ENCODE measurements at regions not wholly inside any gene's neighbourhood (a gene's known extent, or its start where the extent isn't known, plus 50 kb on each side); places are given as distances from the start of the nearest gene placed in this dataset.

DNA sequence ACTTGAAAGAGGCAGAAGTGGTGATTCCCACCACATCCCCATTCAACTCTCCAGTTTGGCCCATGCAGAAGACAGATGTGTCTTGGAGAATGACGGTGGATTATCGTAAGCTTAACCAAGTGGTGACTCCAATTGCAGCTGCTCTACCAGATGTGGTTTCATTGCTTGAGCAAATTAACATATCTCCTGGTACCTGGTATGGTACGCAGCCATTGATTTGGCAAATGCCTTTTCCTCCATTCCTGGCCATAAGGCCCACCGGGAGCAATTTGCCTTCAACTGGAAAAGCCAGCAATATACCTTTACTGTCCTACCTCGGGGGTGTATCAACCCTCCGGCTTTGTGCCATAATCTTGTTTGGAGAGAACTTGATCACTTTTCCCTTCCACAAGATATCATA lies 411.5 kb upstream of the SMIM21 start:
- no peak for DNase-seq

DNA sequence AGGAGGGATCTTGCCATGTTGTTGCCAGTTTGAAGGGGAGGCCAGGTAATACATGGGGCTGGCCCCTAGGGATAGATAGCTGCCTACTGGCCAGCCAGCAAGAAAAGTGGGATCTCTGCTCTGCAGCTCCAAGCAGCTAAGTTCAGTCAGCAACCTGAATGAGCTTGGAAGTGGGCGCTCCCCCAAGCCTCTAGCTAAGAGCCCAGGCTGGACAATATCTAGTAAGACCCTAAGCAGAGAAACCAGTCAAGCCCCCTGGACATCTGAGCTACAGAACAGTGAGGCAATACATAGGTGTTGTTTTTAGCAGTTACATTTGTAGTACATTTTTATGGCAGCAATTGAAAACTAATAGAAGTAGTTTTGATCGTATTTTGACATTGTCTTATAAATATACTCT lies 409.8 kb upstream of the SMIM21 start:
- DNase-seq = no peak

GRCh38 chr18:75836516-75836915 lies 409.0 kb upstream of the SMIM21 start:
- DNase-seq = no peak

- no peak for DNase-seq
These were observed 404.5 kb upstream of the SMIM21 start for GRCh38 chr18:75831960-75832359.

DNA sequence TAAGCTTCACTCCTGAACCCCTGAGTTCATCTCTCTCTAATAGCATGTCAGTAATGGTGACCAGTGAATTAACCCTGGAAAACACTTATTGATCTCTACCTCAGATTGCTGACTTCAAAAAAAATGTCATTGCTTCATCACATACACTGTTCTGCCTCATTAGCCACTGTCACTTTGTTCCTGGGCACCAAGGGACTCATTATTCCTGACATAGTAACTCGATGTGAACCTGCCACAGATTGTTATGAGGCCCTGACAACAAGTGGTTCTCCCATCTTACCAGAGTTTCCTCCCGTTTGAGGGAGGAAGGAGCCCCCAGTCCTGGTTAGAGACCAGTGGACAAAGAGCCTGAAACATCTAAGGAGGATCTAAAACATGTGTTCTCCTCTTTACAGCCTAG lies 403.3 kb upstream of the SMIM21 start:
- no peak for DNase-seq

DNA sequence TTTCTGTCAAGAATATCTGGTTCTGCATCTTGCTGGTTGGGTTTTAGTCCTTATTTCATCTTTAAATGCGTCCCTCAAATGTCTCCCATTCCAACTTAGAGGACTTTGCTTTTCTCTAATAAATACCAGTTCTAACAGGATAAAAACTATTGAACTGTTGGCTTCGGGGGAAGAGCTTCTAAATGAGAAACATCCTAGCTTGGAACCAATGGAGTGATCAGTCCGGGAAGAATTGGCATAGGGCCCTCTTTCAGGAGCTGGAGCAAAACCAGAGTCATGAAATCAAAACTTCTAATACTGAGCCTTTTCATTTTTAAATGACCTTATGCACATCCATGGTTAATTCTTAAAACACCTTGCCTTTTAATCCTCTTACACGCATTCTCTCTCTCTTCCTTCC lies 401.6 kb upstream of the SMIM21 start:
- no peak for DNase-seq

GRCh38 chr18:75828379-75828778 lies 400.9 kb upstream of the SMIM21 start:
- DNase-seq = no peak

DNA sequence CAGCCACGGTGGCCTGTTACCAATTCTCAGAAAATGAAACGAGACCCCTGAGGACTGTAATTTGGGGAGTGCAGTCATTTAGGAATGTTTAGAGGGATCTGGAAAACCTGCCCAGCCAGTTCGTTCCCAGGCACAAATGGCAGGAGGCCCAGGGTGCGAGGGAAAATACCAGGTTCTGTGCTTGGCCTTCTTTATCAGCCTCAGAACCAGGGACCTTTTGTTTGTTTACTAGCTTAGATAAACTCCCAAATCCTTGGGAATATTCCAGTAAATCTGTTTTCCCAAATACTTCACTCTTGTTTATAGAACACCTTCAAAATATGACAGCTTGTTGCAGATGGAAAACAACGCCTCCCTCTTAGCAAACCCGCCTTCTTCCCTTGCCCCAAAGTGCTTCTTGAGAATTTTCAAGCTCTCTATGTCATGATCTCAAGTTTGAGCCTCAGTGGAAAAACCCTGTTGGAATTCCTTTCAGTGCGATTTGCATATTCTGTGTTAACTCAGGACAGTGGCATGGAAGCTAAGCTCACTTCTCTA lies 400.3 kb upstream of the SMIM21 start:
- DNase-seq = no peak

DNA sequence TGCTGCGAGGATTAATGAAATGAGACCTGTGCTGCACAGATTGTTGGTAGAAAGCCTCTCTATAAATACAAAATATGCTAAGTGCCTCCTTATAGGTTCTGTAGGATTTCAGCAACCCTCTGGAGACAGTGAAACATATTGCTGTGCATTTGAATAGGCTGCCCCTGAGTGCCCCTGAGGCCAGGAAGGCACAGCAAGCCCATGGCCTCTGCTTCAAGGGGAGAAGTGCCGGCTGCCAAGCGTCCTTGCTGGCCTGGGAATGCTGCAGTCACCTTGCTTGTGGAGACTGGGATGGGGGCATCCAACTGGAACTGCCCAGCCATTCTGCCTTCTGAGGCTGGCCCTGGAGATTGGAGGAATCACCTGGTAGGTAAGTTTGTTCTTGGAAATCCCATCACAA lies 397.2 kb upstream of the SMIM21 start:
- no peak for DNase-seq

DNA sequence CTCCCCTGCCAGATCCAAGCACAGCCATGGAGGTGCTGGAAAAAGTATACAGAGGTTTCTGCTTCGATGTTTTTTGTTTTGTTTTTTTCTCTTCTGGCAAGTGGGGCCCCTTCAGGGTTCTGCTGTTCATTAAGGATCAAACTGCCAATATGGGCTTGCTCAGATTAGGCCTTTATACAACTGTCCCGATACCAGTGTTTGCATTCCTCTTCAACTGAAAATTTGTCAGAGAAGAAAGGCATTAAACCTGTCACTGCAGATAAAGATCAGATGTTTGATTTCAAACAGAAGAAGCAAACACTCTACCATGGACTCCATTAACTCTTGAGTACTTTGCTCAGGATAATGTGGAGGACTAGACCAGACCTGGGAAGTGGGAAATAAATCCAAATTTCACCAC lies 396.0 kb upstream of the SMIM21 start:
- DNase-seq = no peak

DNA sequence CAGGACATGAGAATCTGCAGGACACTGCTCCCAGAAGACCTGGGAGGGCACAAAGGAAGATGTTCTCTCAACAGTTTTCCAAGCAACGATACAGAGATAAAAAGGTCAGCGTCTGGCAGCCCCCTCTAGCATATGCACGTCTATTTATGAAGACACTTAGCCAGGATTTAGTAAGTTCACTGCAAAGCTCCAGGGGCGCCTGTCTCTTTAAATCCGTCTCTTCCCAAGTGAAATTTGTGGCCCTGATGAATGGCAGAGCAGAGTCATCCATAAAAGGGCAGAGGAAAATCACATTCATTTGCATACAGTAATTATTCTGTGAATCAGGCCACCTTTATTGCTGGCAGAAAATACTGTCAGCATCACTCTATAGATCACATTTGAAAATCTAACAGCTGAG lies 390.9 kb upstream of the SMIM21 start:
- no peak for DNase-seq

GRCh38 chr18:75815767-75816166 lies 388.3 kb upstream of the SMIM21 start:
- DNase-seq = no peak

DNA sequence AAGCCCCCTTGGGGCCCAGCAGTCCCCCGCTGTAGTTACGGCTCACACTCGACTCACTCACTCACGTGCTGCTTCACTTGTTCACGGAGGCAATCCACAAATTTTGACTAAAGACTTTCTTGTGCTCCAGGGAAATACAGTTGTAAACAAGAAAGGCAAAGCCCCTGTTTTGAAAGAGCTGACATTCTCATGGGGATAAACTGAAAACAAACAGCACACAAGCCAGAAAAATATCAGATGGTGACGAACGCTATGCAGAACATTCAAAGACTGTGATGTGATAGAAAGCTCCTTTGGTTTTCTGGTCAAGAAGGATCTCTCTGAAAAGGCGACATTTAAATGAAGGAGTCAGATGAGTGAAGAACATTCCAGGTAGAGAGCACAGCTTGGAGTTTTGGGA lies 385.3 kb upstream of the SMIM21 start:
- DNase-seq = no peak

GRCh38 chr18:75810961-75811551 lies 383.6 kb upstream of the SMIM21 start:
- DNase-seq = no peak

DNA sequence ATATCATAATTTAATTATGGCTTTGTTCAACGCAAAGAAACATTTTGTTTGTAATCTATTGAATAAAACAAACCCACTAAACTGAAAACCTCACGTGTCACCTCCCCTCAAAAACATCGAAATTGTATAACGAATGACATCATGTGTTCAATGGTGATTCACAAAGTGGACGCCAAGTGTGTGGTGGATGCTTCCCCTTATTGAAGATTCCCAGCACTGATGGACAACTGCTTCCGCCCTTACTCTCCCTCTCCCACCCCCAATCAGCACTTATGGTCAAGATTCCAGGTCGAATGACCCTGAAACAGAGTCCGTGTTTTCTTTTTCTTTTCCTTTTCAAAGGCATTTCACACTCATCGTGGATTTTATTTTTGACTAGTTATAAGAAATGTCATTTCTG lies 383.0 kb upstream of the SMIM21 start:
- no peak for DNase-seq

DNA sequence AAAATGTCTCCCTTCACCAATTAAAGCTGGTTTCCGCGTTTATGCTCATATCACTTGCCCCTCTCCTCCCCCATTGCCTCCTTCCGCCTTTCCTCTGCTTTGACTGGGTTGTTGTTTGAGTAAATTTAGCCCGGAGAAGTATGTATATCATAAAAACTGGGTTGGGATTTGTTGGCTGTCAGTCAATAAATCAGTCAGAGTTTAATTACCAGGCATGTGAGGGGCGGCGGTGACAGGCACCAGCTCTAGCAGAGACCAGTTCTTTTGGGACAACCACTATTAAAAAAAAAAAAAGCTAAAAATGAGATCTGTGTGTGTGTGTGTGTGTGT lies 382.4 kb upstream of the SMIM21 start:
- no peak for DNase-seq

GRCh38 chr18:75809151-75809925 lies 381.8 kb upstream of the SMIM21 start:
- no peak for DNase-seq

DNA sequence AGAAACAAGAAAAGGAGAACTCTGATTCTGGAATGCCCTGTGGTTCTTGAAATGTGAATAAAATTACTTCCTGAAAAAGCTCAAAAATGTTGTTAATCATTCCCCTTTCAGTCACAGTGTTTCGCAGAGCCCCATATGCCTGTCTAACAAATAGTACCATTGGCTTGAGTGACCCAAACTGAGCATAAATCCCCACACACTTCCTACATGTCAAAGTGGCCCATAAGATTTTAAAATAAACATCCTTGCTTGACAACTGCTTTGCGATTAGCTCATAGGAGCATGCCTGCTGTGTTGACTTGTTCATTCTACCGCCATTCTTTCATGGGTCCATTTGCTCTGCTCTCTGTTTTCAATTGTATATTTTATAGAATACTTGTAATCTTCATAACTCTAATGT lies 377.8 kb upstream of the SMIM21 start:
- DNase-seq = no peak

DNA sequence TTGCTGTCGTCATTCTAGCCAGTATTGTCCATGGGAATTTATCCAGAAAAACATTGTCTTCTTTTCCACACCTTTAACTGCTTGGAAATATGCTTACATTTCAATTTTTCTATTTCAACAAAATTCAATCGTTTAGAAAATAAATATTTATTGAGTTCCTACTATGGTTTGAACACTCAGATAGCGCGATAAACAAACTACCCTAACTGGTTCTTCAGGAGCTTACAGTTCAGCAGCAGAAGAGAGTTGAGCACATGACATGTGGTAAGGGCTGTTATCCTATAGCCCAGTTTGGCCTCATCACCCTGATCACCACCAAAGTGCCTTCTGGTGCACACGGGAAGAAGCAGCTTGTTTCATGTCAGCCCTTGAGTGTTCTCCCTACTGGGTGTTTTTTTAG lies 375.2 kb upstream of the SMIM21 start:
- DNase-seq = no peak

DNA sequence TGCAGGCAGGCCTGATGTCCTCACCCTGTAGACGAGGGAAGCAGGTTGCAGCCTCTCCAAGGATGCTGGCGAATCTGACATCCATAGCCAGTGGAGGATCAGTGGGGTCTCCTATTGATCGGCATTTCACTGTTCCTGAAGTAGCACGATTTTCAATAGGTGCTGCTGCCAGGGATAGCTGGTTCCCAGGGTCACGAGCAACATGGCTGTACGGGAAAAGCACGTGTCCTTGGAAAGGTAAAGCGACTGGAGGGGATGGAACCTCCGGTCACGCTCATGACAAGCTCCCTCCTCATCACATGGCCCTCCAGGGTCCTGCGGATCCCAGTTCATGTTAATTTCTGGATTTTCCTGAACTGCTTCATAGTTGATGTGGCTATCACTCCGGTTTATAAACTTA lies 373.7 kb upstream of the SMIM21 start:
- no peak for DNase-seq

- DNase-seq = no peak
These were observed 372.8 kb upstream of the SMIM21 start for GRCh38 chr18:75800331-75800648.

- no peak for DNase-seq
These were observed 372.2 kb upstream of the SMIM21 start for GRCh38 chr18:75799449-75800330.

DNA sequence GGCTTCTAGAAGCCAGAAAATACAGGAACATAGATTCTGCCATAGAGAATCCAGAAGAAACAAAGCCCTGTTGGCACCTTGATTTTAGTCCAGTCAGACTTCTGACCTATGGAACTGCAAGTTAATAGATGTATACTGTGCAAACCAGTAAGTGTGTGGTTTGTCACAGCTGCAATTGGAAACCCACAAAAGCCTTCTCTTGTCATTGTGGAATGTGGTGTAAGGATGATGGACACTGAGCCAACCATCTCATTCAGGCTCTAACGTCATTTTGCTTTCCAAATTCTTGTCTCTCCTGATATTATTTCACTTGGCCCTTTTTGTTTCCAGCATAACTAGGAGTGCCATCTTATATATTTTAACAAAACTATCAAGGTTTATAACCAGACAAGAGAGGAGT lies 369.5 kb upstream of the SMIM21 start:
- no peak for DNase-seq

DNA sequence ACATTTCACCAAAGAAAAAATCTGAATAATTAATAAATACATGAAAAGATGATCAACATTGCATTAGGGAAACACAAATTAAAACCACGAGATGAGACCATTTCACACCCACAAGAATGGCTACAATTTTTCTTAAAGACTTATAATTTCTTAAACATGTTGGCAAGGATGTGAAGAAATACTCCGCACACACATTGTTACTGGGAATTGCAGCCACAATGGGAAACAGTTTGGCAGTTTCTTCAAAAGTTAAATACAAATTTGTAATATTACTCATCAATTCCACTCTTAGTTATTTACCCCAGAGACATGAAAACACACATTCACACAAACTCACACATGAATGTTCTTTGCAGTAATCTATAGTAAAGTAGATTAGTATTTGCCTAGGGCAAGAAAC lies 363.3 kb upstream of the SMIM21 start:
- no peak for DNase-seq
